Endothelial cell of umbilical vein (primary cell): ENCODE measurements at regions not wholly inside any gene's neighbourhood (a gene's known extent, or its start where the extent isn't known, plus 50 kb on each side); places are given as distances from the start of the nearest gene placed in this dataset.

ENCODE experiments used
- BruUV-seq: library from RNA; stranded (reverse); fragments of 400-500 nt; replicated peaks from 2 replicates; lab custom pipeline; 2021; lab: Mats Ljungman, UMichigan
- CTCF ChIA-PET: fragments of 300-600, 350-600 bp; sonication (Branson Sonifier 250); formaldehyde crosslinking; loops from one replicate; lab custom pipeline; 2021; ENCODE audit warnings: antibody characterized with exemption, inconsistent platforms; lab: Charles Lee
- POLR2A ChIA-PET: fragments of 300-600, 350-600 bp; sonication (Branson Sonifier 250); formaldehyde crosslinking; loops from one replicate; lab custom pipeline; 2021; ENCODE audit warnings: antibody characterized with exemption, inconsistent platforms; lab: Charles Lee
- DNase-seq: peaks from one replicate; pipeline ENCODE4 v3.0.0-alpha.2; 2011; ENCODE audit warnings: low read depth, low spot score
- FAIRE-seq: peaks from 2 replicates; lab custom pipeline; 2011; peaks lifted over from hg19 to GRCh38; lab: Jason Lieb, UNC
- H2AFZ ChIP-seq: 2 replicates; pipeline ENCODE4 v1.6.0; 2012; ENCODE audit warnings: low read depth, low read length, control low read depth, inconsistent platforms
- H3K27ac ChIP-seq: 2 replicates; pipeline ENCODE4 v1.5.1; 2011; ENCODE audit warnings: low read depth, mild to moderate bottlenecking, control low read depth, low read length, moderate library complexity; ENCODE audit not compliant: insufficient read depth
- H3K27me3 ChIP-seq, 2 experiments: 2 replicates each; pipeline versions ENCODE4 v1.6.0 to v1.6.1; 2011; ENCODE audit warnings: low read length in 2 of 2, mixed read lengths in 1 of 2; ENCODE audit not compliant: control insufficient read depth in 2 of 2, insufficient read depth in 2 of 2
- H3K36me3 ChIP-seq, 2 experiments: 2 replicates in 1 of 2; 3 replicates in 1 of 2; pipeline ENCODE4 v1.5.1; 2011; ENCODE audit warnings: low read length in 2 of 2, mild to moderate bottlenecking in 1 of 2, moderate library complexity in 1 of 2; ENCODE audit not compliant: control insufficient read depth in 2 of 2, insufficient read depth in 2 of 2; ENCODE audit errors: extremely low read depth in 1 of 2
- H3K4me1 ChIP-seq: 3 replicates; pipeline ENCODE4 v1.5.1; 2011; ENCODE audit warnings: mild to moderate bottlenecking, low read length; ENCODE audit not compliant: control insufficient read depth, insufficient read depth; ENCODE audit errors: extremely low read depth
- H3K4me2 ChIP-seq: 2 replicates; pipeline ENCODE4 v1.6.1; 2011; ENCODE audit warnings: low read length, control low read depth, mixed read lengths; ENCODE audit not compliant: insufficient read depth
- H3K4me3 ChIP-seq, 3 experiments: fragments of 200-600 bp in 1 of 3; sonication (generic), shearing (Covaris generic) in 1 of 3; replicated peaks in 1 of 3; 2 replicates each; pipeline ENCODE4 v1.5.1; 2011 to 2016; ENCODE audit warnings: control low read depth in 3 of 3, low read length in 3 of 3, mild to moderate bottlenecking in 2 of 3, inconsistent platforms in 1 of 3, low read depth in 1 of 3, moderate library complexity in 1 of 3; ENCODE audit not compliant: insufficient read depth in 1 of 3
- H3K79me2 ChIP-seq: 2 replicates; pipeline ENCODE4 v1.6.0; 2012; ENCODE audit warnings: low read length, inconsistent platforms; ENCODE audit not compliant: control insufficient read depth, insufficient read depth
- H3K9ac ChIP-seq: replicated peaks from 2 replicates; pipeline ENCODE3; 2011; ENCODE audit warnings: low read length, control low read depth; ENCODE audit not compliant: insufficient read depth; ENCODE audit errors: extremely low read depth
- H3K9me1 ChIP-seq: replicated peaks from 3 replicates; pipeline ENCODE4 v1.6.0; 2011; ENCODE audit warnings: mild to moderate bottlenecking, low read length; ENCODE audit not compliant: control insufficient read depth, insufficient read depth; ENCODE audit errors: extremely low read depth
- H3K9me3 ChIP-seq: replicated peaks from 2 replicates; pipeline ENCODE4 v1.5.1; 2012; ENCODE audit warnings: low read length, inconsistent platforms; ENCODE audit not compliant: control insufficient read depth, insufficient read depth
- H4K20me1 ChIP-seq: replicated peaks from 2 replicates; pipeline ENCODE3; 2011; ENCODE audit warnings: mild to moderate bottlenecking, low read length; ENCODE audit not compliant: control insufficient read depth, insufficient read depth; ENCODE audit errors: extremely low read depth
- EZH2 ChIP-seq: IDR thresholded peaks from 2 replicates; pipeline ENCODE4 v1.6.1; 2012; ENCODE audit warnings: borderline replicate concordance, low read depth, mild to moderate bottlenecking, moderate library complexity, low read length, inconsistent platforms; ENCODE audit not compliant: severe bottlenecking
- FOS ChIP-seq: IDR thresholded peaks from 2 replicates; pipeline ENCODE4 v1.6.1; 2011; ENCODE audit warnings: mild to moderate bottlenecking, low read length, moderate library complexity, borderline replicate concordance; ENCODE audit not compliant: insufficient read depth
- GATA2 ChIP-seq: IDR thresholded peaks from 2 replicates; pipeline ENCODE4 v1.7.0; 2011; ENCODE audit warnings: low read depth, mild to moderate bottlenecking, moderate library complexity, mixed read lengths, low read length; ENCODE audit not compliant: insufficient read length, insufficient read depth
- JUN ChIP-seq: IDR thresholded peaks from 2 replicates; pipeline ENCODE4 v1.6.1; 2011; ENCODE audit warnings: borderline replicate concordance, low read depth; ENCODE audit not compliant: insufficient read length, insufficient read depth
- MYC ChIP-seq: IDR thresholded peaks from one replicate; pipeline ENCODE4 v1.6.1; 2011; ENCODE audit warnings: mild to moderate bottlenecking, low read depth, low read length
- POLR2A ChIP-seq: IDR thresholded peaks from 2 replicates; pipeline ENCODE4 v1.6.1; 2012; ENCODE audit warnings: low read depth, mild to moderate bottlenecking, control low read depth, low read length
- POLR2AphosphoS5 ChIP-seq: IDR thresholded peaks from 2 replicates; pipeline ENCODE4 v1.6.1; 2012; ENCODE audit warnings: low read depth, mild to moderate bottlenecking, control low read depth, low read length, moderate library complexity; ENCODE audit not compliant: insufficient read depth
- dilution Hi-C: fragments of 300-500 bp; cut with MboI; formaldehyde crosslinking; loops from one replicate; pipeline ENCODE4 v1.15.0; 2019; ENCODE audit warnings: low sequenced_read_pairs; ENCODE audit not compliant: extremely low pct_ligation_motif_present
- intact Hi-C: fragments of 100-400 bp; cut with micrococcal nuclease; formaldehyde crosslinking; loops from one replicate; pipeline ENCODE4 v1.10.0; 2022
- TF ChIP-seq, protein P1 (sequence below), 2 donors: IDR thresholded peaks; 1 replicate in 1 of 2; 2 replicates in 1 of 2; pipeline ENCODE4 v1.5.1; 2011; ENCODE audit warnings: low read length in 2 of 2, mild to moderate bottlenecking in 2 of 2, moderate library complexity in 2 of 2, control low read depth in 1 of 2, inconsistent platforms in 1 of 2, low read depth in 1 of 2; ENCODE audit not compliant: insufficient read depth in 1 of 2; ENCODE audit errors: extremely low read depth in 1 of 2
- TF ChIP-seq, protein P2 (sequence below): IDR thresholded peaks from 2 replicates; pipeline ENCODE4 v1.6.1; 2011; ENCODE audit not compliant: insufficient read depth, insufficient read length

DNA sequence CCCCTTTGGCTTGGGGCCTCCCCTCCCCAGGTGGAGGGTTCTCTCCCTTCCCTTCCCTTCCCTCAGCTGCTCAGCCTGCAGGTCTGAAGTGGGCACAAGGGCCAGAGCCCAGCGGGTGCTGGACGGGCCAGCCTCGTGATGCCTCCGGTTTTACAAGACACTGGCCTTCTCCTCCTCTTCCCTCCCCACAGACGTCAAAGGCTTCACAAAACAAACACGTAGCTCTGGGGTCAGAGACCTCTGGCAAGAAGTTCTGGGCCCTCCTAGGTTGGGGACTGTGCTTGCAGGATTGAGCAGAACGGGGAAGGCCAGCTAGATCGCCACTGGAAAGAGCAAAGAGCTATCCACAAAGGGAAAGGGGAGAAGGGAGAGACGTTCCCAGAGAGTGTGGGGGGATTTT lies 81.4 kb upstream of the TPM1 start:
- H3K4me2 ChIP-seq: no peak overlapping the region
- H3K79me2 ChIP-seq: no peaks in the 10 kb centered on the region
- FAIRE-seq (no peak), DNase-seq (no peak)
- H3K4me3 ChIP-seq: no peak overlapping the region
- BruUV-seq: no TSS peak
- TF ChIP-seq MYC: no peak
- TF ChIP-seq, protein P1, sequence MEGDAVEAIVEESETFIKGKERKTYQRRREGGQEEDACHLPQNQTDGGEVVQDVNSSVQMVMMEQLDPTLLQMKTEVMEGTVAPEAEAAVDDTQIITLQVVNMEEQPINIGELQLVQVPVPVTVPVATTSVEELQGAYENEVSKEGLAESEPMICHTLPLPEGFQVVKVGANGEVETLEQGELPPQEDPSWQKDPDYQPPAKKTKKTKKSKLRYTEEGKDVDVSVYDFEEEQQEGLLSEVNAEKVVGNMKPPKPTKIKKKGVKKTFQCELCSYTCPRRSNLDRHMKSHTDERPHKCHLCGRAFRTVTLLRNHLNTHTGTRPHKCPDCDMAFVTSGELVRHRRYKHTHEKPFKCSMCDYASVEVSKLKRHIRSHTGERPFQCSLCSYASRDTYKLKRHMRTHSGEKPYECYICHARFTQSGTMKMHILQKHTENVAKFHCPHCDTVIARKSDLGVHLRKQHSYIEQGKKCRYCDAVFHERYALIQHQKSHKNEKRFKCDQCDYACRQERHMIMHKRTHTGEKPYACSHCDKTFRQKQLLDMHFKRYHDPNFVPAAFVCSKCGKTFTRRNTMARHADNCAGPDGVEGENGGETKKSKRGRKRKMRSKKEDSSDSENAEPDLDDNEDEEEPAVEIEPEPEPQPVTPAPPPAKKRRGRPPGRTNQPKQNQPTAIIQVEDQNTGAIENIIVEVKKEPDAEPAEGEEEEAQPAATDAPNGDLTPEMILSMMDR (IDR thresholded peaks at IDR 0.05; ENCODE audit: extremely low read depth in 1 of 2, insufficient read depth in 1 of 2, low read depth in 1 of 2, low read length in 2 of 2): no peak
- no peak for TF ChIP-seq POLR2AphosphoS5
- TF ChIP-seq, protein P2, sequence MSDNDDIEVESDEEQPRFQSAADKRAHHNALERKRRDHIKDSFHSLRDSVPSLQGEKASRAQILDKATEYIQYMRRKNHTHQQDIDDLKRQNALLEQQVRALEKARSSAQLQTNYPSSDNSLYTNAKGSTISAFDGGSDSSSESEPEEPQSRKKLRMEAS: no peak
- TF ChIP-seq JUN: no peak
- TF ChIP-seq GATA2: no peak
- no peak for TF ChIP-seq POLR2A
- no peak for TF ChIP-seq EZH2
- no peak for TF ChIP-seq FOS
- no peak overlapping the region for H3K27ac ChIP-seq
- peaks cover 18% of the 10 kb centered on the region for H3K4me1 ChIP-seq
- H3K9me1 ChIP-seq: no peaks in the 10 kb centered on the region
- no peaks in the 10 kb centered on the region for H3K9me3 ChIP-seq
- intact Hi-C loops: no loop called here
- ChIA-PET POLR2A (no interaction called here), CTCF (interaction anchor here (1.5 kb wide), 1 partner anchor 11 kb away, joined by 6 read pairs; no protein-coding TSS in a partner anchor)
- dilution Hi-C loops: no loop called here
- no peaks in the 10 kb centered on the region for H3K36me3 ChIP-seq
- H3K9ac ChIP-seq: no peak overlapping the region
- no peaks in the 10 kb centered on the region for H4K20me1 ChIP-seq
- H2AFZ ChIP-seq: no peak overlapping the region
- H3K27me3 ChIP-seq: no peaks in the 10 kb centered on the region
